Thyroid gland (tissue), 4 donors: ENCODE measurements at regions not wholly inside any gene's neighbourhood (a gene's known extent, or its start where the extent isn't known, plus 50 kb on each side); places are given as distances from the start of the nearest gene placed in this dataset.

Source experiments
- CTCF ChIP-seq, 6 experiments: fragments of 200-600 bp in 3 of 6; fragments of 450-650 bp in 3 of 6; sonication (generic) in 3 of 6; IDR thresholded peaks; one replicate each; pipeline ENCODE4 v1.5.1; 2016 to 2019; ENCODE audit warnings: antibody characterized with exemption in 6 of 6, mild to moderate bottlenecking in 2 of 6, inconsistent platforms in 1 of 6, moderate library complexity in 1 of 6
- POLR2A ChIP-seq, 2 donors: fragments of 450-650 bp; IDR thresholded peaks; one replicate each; pipeline ENCODE4 v1.6.1; 2017; ENCODE audit warnings: antibody characterized with exemption in 2 of 2, mild to moderate bottlenecking in 2 of 2, moderate library complexity in 1 of 2

DNA sequence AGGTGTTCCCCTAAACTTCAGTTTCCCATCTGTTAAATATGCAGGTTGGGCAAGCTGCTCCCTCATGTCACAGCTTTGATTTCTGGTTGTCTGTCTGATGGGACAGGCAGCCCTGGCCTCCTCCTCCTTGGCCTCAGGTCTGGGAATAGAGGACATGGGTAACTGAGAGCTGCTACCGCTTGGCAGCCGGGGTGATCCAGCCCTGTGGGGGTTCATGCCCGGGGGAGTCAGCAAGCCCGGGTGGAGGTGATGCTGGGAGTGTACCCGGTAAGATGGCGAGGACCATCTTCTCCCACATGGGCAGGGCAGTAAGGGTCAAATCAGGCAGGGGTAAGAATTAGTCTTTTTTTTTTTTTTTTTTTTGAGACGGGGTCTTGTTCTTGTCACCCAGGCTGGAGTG lies 845.0 kb downstream of the TBC1D22A start:
- TF ChIP-seq CTCF (IDR thresholded peaks at IDR 0.05) (no peak), POLR2A (IDR thresholded peaks at IDR 0.05) (no peak)
